ENCODE measurements at regions not wholly inside any gene's neighbourhood (a gene's known extent, or its start where the extent isn't known, plus 50 kb on each side); places are given as distances from the start of the nearest gene placed in this dataset.

DNA sequence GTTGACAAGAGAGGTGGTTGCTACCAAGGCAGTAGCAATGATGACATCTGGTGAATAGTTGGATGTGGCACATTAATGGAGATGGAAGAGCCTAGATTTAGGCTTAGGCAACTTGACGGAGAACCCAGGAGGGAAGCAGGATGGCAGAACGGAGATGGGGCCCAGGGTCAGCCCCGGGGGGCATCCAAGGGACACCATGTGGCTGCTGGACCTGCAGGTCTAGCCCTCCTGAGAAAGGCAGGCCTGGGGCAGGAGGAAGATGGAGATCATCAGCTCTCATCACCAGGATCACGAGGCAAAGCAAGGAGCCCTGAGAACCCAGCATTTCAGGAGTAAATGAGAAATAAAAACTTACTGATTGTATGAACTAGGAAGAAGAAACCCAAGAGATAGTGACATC lies 216.2 kb downstream of the AUH start:
- H3K79me2 ChIP-seq (ENCODE audit: control insufficient read depth, low read length) = no peaks in the 10 kb centered on the region
- no peak overlapping the region for H3K4me2 ChIP-seq (ENCODE audit: low read length)
- no peaks in the 10 kb centered on the region for H4K20me1 ChIP-seq (ENCODE audit: control insufficient read depth, insufficient read depth, low read depth, low read length)
- H3K9me3 ChIP-seq (ENCODE audit: control insufficient read depth, insufficient read depth, low read length) = no peaks in the 10 kb centered on the region
- H3K36me3 ChIP-seq (ENCODE audit: control insufficient read depth, low read length) = no peaks in the 10 kb centered on the region
- no peaks in the 10 kb centered on the region for H3K9me2 ChIP-seq (replicated peaks; ENCODE audit: control insufficient read depth, low read length)
- H3K27ac ChIP-seq (ENCODE audit: low read depth, low read length) = no peak overlapping the region
- no peaks in the 10 kb centered on the region for H3K4me1 ChIP-seq (ENCODE audit: control insufficient read depth, low read length)
- TF ChIP-seq, protein P1, sequence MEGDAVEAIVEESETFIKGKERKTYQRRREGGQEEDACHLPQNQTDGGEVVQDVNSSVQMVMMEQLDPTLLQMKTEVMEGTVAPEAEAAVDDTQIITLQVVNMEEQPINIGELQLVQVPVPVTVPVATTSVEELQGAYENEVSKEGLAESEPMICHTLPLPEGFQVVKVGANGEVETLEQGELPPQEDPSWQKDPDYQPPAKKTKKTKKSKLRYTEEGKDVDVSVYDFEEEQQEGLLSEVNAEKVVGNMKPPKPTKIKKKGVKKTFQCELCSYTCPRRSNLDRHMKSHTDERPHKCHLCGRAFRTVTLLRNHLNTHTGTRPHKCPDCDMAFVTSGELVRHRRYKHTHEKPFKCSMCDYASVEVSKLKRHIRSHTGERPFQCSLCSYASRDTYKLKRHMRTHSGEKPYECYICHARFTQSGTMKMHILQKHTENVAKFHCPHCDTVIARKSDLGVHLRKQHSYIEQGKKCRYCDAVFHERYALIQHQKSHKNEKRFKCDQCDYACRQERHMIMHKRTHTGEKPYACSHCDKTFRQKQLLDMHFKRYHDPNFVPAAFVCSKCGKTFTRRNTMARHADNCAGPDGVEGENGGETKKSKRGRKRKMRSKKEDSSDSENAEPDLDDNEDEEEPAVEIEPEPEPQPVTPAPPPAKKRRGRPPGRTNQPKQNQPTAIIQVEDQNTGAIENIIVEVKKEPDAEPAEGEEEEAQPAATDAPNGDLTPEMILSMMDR (IDR thresholded peaks at IDR 0.05; ENCODE audit: low read depth, low read length, poor library complexity, severe bottlenecking) = no peak
- TF ChIP-seq EZH2phosphoT487 (IDR thresholded peaks at IDR 0.05; ENCODE audit: borderline replicate concordance, low read length) = no peak
- H3F3A ChIP-seq (ENCODE audit: control insufficient read depth, insufficient read depth) = no peaks in the 10 kb centered on the region
- H3K4me3 ChIP-seq (ENCODE audit: low read length) = no peak overlapping the region
- H3K27me3 ChIP-seq (ENCODE audit: control insufficient read depth, low read length) = peaks cover 21% of the 10 kb centered on the region; the same call in 1 of the 2 replicates

DNA sequence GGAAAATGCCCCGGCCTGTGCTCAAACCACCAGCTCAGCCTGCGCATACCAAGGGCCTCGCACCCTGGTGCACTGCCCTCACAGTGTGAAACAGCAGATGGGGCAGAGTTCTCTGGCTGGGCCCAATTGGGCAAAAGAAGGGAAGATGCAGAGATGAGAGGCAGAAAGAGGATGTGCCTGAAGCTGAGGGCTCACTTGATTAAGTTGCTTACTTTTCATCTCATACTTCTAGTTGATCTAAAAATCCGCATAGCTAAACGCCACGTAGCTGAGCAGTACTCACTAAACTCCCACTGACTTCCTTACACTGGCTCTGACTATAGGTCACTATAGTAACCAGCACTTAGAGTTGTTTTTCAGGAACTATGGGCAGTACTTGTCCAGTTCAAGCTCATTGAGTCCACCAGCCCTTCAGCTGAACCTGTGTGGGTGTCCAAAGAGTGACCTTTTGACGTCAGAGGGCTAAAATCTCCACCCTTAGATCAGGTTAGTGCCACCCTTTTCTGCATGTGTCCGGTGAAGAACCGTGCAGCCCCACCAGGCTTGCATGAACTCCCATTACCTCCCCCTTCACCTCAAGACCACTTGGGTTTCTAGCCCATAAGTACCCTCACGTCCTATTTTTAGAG lies 215.2 kb downstream of the AUH start:
- H3K79me2 ChIP-seq (ENCODE audit: control insufficient read depth, low read length) = no peaks in the 10 kb centered on the region
- H3K9me2 ChIP-seq (replicated peaks; ENCODE audit: control insufficient read depth, low read length) = no peaks in the 10 kb centered on the region
- peaks cover 31% of the 10 kb centered on the region for H3K27me3 ChIP-seq (ENCODE audit: control insufficient read depth, low read length)
- H3K9me3 ChIP-seq (ENCODE audit: control insufficient read depth, insufficient read depth, low read length) = no peaks in the 10 kb centered on the region
- peaks cover 4% of the 10 kb centered on the region; the same call in 1 of the 2 replicates for H3K4me1 ChIP-seq (ENCODE audit: control insufficient read depth, low read length)
- H3K36me3 ChIP-seq (ENCODE audit: control insufficient read depth, low read length) = no peaks in the 10 kb centered on the region
- no peaks in the 10 kb centered on the region for H3F3A ChIP-seq (ENCODE audit: control insufficient read depth, insufficient read depth)
- no peak overlapping the region for H3K4me2 ChIP-seq (ENCODE audit: low read length)
- no peak overlapping the region for H3K4me3 ChIP-seq (ENCODE audit: low read length)
- H3K27ac ChIP-seq (ENCODE audit: low read depth, low read length) = no peak overlapping the region
- no peaks in the 10 kb centered on the region for H4K20me1 ChIP-seq (ENCODE audit: control insufficient read depth, insufficient read depth, low read depth, low read length)
- no peak for TF ChIP-seq EZH2phosphoT487 (IDR thresholded peaks at IDR 0.05; ENCODE audit: borderline replicate concordance, low read length)
- TF ChIP-seq, protein P1 (IDR thresholded peaks at IDR 0.05; ENCODE audit: low read depth, low read length, poor library complexity, severe bottlenecking) = no peak

DNA sequence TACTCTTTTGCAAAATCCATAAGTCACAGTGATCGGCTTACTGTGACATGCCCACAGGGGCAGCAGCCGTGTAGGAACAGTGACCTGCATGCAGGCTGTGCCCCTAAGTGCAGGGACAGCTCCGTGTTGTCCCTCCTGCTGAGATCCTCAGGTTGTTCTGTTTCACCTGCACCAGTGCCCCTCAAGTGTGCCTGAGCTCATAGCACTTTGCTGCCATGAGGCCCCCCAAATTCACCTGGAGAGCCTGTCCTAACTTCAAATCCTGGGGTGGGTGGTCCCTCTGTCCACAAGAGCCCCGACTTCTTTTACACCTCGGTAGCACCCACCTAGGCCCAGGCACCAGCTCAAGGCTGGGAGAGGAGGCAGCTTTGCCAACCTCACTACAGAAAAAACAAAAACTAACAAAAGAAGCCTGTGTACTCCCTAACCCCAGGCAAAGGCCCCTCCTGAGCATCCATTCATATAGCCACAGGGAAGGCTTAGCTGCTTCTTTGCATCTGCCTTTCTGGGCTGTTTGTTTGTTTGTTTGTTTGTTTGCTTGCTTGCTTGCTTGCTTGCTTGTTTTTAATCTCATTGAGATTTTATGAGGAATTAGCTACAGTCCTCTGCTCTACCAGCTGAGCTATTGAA lies 214.5 kb downstream of the AUH start:
- H3K36me3 ChIP-seq (ENCODE audit: control insufficient read depth, low read length) = no peaks in the 10 kb centered on the region
- H3K9me2 ChIP-seq (replicated peaks; ENCODE audit: control insufficient read depth, low read length) = no peaks in the 10 kb centered on the region
- peaks cover 31% of the 10 kb centered on the region for H3K27me3 ChIP-seq (ENCODE audit: control insufficient read depth, low read length)
- H3K79me2 ChIP-seq (ENCODE audit: control insufficient read depth, low read length) = no peaks in the 10 kb centered on the region
- H3K27ac ChIP-seq (ENCODE audit: low read depth, low read length) = no peak overlapping the region
- H3K9me3 ChIP-seq (ENCODE audit: control insufficient read depth, insufficient read depth, low read length) = no peaks in the 10 kb centered on the region
- H3K4me3 ChIP-seq (ENCODE audit: low read length) = no peak overlapping the region
- TF ChIP-seq, protein P1 (IDR thresholded peaks at IDR 0.05; ENCODE audit: low read depth, low read length, poor library complexity, severe bottlenecking) = no peak
- TF ChIP-seq EZH2phosphoT487 (IDR thresholded peaks at IDR 0.05; ENCODE audit: borderline replicate concordance, low read length) = no peak
- no peaks in the 10 kb centered on the region for H3F3A ChIP-seq (ENCODE audit: control insufficient read depth, insufficient read depth)
- no peaks in the 10 kb centered on the region for H4K20me1 ChIP-seq (ENCODE audit: control insufficient read depth, insufficient read depth, low read depth, low read length)
- no peak overlapping the region for H3K4me2 ChIP-seq (ENCODE audit: low read length)
- peaks cover 4% of the 10 kb centered on the region; the same call in 1 of the 2 replicates for H3K4me1 ChIP-seq (ENCODE audit: control insufficient read depth, low read length)

Measured in DOHH2 (cell line).